Mesodermal cell (in vitro differentiated cells): ENCODE measurements at regions not wholly inside any gene's neighbourhood (a gene's known extent, or its start where the extent isn't known, plus 50 kb on each side); places are given as distances from the start of the nearest gene placed in this dataset.

Experiments used
- H3K27ac ChIP-seq: 2 replicates; pipeline ENCODE4 v1.7.0; 2013; ENCODE audit warnings: mild to moderate bottlenecking, low read depth, low read length, moderate library complexity; ENCODE audit not compliant: severe bottlenecking
- H3K36me3 ChIP-seq: 2 replicates; pipeline ENCODE4 v1.7.1; 2013; ENCODE audit warnings: mild to moderate bottlenecking, low read length, moderate library complexity; ENCODE audit not compliant: control insufficient read depth, insufficient read depth
- H3K4me1 ChIP-seq: one replicate; pipeline ENCODE4 v1.7.1; 2013; ENCODE audit warnings: mild to moderate bottlenecking, low read length; ENCODE audit not compliant: insufficient read depth, control insufficient read depth, poor library complexity, severe bottlenecking
- H3K4me3 ChIP-seq: 2 replicates; pipeline ENCODE4 v1.7.0; 2013; ENCODE audit warnings: low read length, control low read depth, mild to moderate bottlenecking; ENCODE audit not compliant: insufficient read depth, poor library complexity, severe bottlenecking; ENCODE audit errors: extremely low read depth
- H3K9me3 ChIP-seq: 2 replicates; pipeline ENCODE4 v1.7.1; 2013; ENCODE audit warnings: mild to moderate bottlenecking, low read length, moderate library complexity; ENCODE audit not compliant: control insufficient read depth
- WGBS, 2 experiments: methylation state at CpG; one replicate each; pipeline ENCODE4 v1.1.5; 2013; ENCODE audit warnings: missing lambda C conversion rate in 2 of 2; ENCODE audit not compliant: insufficient coverage in 2 of 2; 5-methylcytosine and 5-hydroxymethylcytosine counted together

DNA sequence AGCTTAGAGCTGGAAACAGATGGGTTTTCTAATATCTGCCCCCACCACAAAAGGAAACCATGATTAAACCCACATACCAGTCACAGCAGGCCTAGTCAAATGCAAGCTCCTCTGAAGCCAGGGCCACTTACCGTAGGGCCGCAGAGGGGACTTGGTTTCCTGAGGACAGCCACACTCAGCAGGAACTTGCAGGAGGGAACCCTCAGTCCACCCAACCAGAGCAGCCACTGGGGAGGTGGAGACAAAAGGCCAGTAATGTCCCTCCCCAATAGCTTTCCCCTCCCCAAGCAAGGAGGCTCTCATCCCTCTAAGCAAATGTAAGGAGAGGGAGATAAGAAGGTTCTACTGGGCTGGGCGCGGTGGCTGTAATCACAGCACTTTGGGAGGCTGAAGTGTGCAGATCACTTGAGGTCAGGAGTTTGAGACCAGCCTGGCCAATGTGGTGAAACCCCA lies 384.4 kb upstream of the JARID2 start:
- no peak overlapping the region for H3K4me3 ChIP-seq
- no peak overlapping the region for H3K27ac ChIP-seq
- 13 to 60% methylated on average over 1 to 2 of the region's 4 CpGs for WGBS, 2 experiments
- no peaks in the 10 kb centered on the region for H3K9me3 ChIP-seq
- no peaks in the 10 kb centered on the region for H3K36me3 ChIP-seq
- peaks cover 3% of the 10 kb centered on the region for H3K4me1 ChIP-seq

DNA sequence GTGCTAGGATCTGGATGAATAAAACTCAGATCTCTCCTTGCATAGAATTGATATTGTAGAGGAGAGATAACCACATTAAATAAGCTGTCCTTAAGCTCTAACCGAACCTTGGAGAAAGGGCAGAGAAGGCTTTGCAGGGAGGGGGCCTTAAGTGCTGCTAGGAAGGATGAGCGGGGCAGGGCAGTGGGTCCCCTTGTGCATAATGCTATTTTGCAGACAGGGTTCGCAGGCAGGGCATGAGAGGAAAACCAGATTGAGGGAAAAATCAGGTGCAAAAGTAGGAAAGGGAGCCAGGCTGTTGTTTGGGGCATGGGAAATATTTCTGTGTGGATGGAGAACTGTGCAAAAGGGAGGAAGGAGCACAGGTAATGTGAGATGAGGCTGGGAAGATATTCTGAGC lies 383.0 kb upstream of the JARID2 start:
- Histone ChIP-seq H3K4me1 (peaks cover 3% of the 10 kb centered on the region), H3K4me3 (no peak overlapping the region), H3K36me3 (no peaks in the 10 kb centered on the region), H3K27ac (no peak overlapping the region), H3K9me3 (no peaks in the 10 kb centered on the region)
- 88 to 92% methylated on average over 2 of the region's 3 CpGs for WGBS, 2 experiments

DNA sequence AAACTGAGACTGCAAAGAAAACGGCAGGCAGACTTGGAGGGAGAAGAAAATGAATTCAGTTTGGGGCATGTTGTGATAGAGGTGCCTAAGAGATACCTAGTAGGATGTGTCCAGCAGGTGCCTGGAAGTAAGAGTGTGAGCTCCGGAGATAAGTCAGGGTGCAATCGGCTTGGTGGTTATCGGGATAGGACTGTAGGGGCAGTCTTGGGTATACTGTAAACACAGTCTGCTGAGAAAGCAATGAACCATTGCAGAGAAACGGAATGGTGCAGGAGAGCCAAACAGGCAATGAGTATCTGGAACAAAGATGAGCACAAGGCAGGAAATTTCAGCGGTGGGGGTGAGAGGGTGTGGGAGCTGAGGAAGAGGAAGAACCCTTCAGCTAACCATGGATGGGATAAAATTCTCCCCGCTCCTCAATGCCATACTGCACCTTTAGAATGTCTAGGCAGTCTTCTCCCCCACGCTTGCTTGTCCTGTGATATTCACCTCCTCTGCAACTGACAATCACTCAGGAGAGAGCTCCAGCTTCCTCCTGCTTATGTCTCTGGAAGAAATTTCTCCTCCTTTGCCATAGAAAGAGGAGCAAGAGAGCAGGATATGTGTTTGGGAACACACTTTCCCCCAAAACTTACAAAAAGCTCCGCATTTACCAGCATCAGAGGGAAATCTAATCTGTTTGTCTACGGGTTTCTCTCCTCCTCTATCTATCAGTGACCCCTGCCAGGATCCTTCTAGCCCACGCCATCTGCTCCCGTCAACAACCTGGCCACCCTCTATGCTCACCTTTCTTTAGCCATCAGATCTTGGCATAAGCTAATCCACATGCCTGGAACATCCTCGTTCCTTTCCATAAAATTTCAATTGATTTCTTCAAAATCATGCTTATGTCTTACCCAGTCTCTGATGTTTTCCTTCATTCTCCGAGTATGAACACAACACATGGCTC lies 381.7 kb upstream of the JARID2 start:
- Histone ChIP-seq H3K36me3 (no peaks in the 10 kb centered on the region), H3K9me3 (no peaks in the 10 kb centered on the region), H3K4me1 (peaks cover 3% of the 10 kb centered on the region), H3K4me3 (no peak overlapping the region), H3K27ac (no peak overlapping the region)
- WGBS, 2 experiments = 75 to 80% methylated on average over 12 of the region's 14 CpGs

DNA sequence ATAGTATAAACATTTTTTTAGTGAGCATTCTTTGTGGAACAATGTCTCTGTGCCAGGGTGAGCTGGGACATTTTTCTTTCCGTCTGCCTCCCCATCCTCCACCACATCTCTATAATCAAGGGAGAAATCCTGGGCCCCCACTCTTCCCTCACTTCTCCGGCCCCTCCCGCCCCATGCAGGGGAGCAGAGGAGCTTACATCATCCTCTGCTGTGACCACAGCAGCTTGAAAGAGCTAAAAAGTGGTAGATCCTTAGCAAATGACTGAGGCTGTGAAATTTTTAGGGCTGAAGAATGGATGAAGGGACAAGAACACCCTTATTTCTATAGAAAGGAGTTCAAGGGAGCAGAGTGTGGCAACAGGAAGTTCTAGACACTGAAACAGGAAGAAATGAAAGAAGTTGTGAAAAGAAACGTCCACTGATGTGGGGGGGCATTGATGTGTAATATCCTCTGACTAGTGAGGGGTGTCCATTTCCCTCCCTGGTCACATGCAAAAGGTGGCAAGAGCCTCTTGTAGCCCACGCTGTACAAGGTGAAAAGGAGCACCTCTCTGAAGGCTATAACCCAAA lies 380.3 kb upstream of the JARID2 start:
- Histone ChIP-seq H3K27ac (no peak overlapping the region), H3K36me3 (no peaks in the 10 kb centered on the region), H3K4me1 (peaks cover 3% of the 10 kb centered on the region), H3K4me3 (no peak overlapping the region), H3K9me3 (no peaks in the 10 kb centered on the region)
- WGBS, 2 experiments = 94 to 95% methylated on average over 2 to 3 of the region's 5 CpGs

DNA sequence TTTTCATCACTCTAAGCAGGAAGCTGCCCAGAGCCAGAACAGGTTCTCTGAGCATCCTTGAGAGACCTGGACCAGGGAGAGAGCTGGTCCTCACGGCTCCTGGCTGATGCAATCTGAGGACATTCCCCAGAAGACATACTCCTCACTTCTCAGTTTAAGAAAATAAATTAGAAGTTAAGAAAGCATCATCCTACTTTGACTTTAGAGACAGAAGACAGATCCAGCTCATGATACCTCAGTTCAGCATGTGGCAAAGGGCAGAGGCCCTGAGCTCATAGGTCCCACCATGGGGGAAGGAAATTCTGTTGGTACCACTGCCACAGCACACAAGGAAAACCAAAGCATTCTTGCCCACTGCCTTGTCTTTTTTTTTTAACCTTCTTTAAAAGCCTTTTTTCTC lies 378.1 kb upstream of the JARID2 start:
- Histone ChIP-seq H3K4me3 (no peak overlapping the region), H3K9me3 (no peaks in the 10 kb centered on the region), H3K36me3 (no peaks in the 10 kb centered on the region), H3K27ac (no peak overlapping the region), H3K4me1 (peaks cover 3% of the 10 kb centered on the region)
- WGBS, 2 experiments = no CpG with 5 or more reads among the region's 1 CpG

DNA sequence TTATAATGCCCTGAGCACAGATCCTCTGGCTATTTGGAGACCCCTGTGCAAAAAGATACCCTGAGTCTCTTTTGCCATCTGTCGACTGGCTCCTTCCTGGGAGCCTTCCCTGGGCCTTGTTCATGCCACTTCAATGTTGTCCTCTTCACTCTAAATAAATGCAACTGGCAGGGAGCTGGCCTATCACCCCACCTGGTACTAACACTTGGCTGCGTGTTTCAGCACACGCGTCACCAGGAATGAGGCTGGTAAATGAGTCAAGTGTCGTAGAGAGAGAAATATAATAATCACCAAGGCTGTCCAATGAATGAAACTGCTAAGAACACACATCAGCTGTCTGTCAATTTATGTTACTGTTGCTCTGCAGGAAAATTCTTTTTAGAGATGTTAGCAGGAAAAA lies 374.6 kb upstream of the JARID2 start:
- Histone ChIP-seq H3K27ac (no peak overlapping the region), H3K4me1 (no peaks in the 10 kb centered on the region), H3K36me3 (no peaks in the 10 kb centered on the region), H3K9me3 (no peaks in the 10 kb centered on the region), H3K4me3 (no peak overlapping the region)
- 67 to 100% methylated on average over 1 of the region's 5 CpGs for WGBS, 2 experiments

DNA sequence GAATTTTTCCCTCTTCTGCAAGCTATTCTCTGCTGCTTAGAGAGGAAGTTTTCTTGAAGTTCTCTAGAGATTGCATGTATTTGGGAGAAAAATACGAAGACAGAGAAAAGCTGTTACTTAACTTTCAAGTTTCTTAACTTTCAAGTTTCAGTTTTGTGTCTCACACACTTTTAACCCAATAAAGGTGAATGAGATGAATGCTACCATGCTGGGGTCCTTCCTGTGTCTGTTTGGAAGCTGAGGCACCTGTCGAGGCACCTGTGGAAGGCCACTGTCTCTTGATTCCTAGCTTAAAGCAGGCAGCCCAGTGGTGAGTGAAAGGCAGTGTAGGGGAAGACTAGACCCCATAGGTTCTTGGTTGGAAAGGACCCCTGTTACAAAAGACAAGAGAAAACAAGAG lies 372.8 kb upstream of the JARID2 start:
- no peaks in the 10 kb centered on the region for H3K36me3 ChIP-seq
- peaks cover 13% of the 10 kb centered on the region for H3K4me1 ChIP-seq
- no peak overlapping the region for H3K4me3 ChIP-seq
- WGBS, 2 experiments = 75 to 88% methylated on average over 1 of the region's 2 CpGs
- no peak overlapping the region for H3K27ac ChIP-seq
- no peaks in the 10 kb centered on the region for H3K9me3 ChIP-seq

DNA sequence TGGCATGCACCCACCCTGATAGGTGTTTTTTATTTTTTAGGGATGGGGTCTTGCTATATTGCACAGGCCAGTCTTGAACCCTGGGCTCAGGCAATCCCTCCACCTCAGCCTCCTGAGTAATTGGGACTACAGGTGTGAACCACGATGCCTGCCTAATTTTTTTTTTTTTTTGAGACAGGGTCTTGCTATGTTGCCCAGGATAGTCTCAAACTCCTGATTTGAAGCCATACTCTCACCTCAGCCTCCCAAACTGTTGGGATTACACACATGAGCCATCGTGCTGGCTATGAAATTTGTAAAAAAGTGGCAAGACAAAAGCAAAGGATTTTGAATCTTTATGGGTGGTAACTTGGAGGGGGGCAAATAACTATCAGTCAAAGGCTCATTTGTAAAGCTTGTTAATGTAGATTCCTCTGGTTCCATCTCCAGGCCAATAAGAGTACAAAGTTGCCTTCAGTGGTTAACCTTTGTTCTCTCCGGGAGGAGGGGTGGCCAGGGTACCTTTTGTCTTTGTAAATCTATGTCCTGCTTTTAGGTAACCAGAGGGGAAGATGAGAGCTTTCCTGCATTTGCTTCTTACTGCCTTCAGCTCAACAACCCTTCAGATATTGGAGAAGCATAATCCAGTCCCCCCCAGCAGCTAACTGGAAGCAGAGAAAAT lies 372.0 kb upstream of the JARID2 start:
- Histone ChIP-seq H3K9me3 (no peaks in the 10 kb centered on the region), H3K4me1 (peaks cover 13% of the 10 kb centered on the region), H3K4me3 (no peak overlapping the region), H3K27ac (no peak overlapping the region), H3K36me3 (no peaks in the 10 kb centered on the region)
- WGBS, 2 experiments = 80 to 86% methylated on average over 1 of the region's 3 CpGs

DNA sequence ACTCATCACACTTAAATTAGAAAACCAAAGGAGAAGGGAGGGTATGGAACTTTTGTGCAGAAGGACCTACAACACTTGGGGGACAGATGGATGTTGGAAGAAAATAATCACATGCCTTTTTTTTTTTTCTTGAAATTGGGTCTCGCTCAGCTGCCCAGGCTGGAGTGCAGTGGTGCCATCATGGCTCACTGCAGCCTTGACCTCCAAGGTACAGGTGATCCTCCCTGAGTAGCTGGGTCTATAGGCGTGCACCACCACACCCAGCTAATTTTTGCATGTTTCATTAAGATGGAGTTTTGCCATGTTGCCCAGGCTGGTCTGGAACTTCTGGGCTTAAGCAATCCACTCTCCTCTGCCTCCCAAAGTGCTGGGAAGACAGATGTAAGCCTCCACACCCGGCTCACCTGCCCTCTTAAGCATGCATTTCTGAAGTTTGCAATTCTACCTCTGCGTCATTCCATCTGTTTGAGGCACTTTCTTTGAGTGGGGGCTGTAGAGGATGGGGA lies 370.8 kb upstream of the JARID2 start:
- Histone ChIP-seq H3K4me3 (no peak overlapping the region), H3K27ac (no peak overlapping the region), H3K9me3 (no peaks in the 10 kb centered on the region), H3K4me1 (peaks cover 15% of the 10 kb centered on the region), H3K36me3 (no peaks in the 10 kb centered on the region)
- WGBS, 2 experiments = 92 to 100% methylated on average over 1 to 2 of the region's 4 CpGs

DNA sequence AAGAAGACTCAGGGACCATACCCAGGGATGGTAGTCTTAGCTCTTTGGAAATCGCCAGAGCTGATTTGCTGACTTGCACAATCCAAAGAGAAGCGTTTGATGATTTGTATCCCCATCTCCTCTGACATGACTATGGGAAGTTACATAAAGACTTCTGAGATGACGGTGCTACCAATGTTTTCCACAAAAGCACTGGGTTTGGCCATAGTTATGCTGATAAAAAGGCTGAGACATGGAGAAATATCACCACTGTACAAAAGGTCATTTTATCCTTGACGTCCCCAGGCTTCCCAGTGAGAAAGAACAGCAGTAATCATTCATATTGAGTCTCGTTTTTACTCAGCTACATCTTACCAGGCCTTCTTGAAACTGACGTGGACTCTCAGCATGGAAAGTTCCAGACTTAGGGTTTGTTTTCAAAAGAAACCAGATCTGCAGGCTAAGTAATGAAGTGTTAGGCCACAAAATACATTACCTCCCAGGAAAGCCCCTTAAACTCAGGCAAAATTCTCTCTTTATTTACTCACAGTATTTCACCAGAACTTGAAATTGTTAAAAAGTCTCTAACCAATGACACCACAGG lies 370.3 kb upstream of the JARID2 start:
- 85 to 97% methylated on average over 6 of the region's 6 CpGs for whole genome bisulfite sequencing, 2 experiments
- H3K4me1 ChIP-seq = peaks cover 21% of the 10 kb centered on the region
- no peak overlapping the region for H3K4me3 ChIP-seq
- H3K9me3 ChIP-seq = no peaks in the 10 kb centered on the region
- no peak overlapping the region for H3K27ac ChIP-seq
- H3K36me3 ChIP-seq = no peaks in the 10 kb centered on the region
